ENCODE measurements at regions not wholly inside any gene's neighbourhood (a gene's known extent, or its start where the extent isn't known, plus 50 kb on each side); places are given as distances from the start of the nearest gene placed in this dataset.

DNA sequence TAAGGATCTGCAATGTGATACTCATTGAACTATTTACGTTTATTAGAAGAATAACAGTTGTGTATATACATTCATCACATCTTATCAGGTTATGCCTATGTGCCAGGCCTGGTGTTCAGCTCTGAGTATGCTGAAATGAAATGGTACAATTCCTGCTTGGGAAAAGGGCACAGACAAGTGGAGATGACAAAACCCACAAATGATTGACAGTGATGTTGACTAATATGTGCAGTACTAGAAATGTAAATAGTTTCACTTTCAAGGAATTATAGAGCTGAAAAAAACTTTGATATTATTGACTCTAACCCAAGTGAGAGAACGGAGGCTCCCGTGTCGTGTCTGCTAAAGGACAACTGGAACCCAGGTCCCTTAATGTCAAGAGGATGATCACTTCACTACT, 386.8 kb upstream of the DACH1 start:
- no peak for DNase-seq (ENCODE audit: low read depth in 1 of 2, low spot score in 1 of 2)

DNA sequence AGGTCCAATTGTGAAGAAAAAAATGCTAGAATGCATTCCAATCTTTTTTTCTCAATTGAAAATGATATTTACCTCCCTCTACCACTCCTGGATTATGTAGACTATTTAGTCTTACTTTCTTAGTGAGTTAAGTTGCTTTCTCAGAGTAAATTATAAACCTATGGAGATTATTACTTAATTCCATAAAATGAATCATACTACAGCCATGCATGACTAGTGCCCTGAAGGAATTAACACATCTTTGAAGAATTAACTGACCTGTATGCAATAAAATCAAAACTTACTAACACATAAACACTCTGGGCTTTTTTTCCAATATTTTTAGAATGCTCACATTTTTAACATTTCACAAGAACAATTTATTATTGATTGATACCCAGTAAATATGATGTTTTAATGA, 379.4 kb upstream of the DACH1 start:
- no peak for DNase-seq (ENCODE audit: low read depth in 1 of 2, low spot score in 1 of 2)

DNA sequence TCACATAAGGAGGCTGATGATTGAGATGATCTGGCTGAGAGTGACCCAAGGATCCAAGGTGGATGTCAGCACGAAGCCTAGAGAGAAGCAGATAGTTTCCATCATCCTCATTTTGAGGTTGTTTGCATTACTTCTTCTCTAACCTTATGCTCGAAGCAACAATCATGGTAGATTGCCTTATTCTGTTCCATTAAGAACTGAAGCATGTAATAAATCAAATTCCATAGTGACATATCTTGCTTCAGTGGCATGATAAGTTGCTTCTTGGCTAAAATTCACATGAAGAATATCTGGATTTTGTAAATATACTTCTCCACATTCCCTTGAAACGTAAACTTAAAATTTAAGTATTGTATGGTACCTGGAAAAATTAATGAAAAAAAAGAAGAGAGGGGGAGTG, 377.8 kb upstream of the DACH1 start:
- DNase-seq (ENCODE audit: low read depth in 1 of 2, low spot score in 1 of 2): no peak

DNA sequence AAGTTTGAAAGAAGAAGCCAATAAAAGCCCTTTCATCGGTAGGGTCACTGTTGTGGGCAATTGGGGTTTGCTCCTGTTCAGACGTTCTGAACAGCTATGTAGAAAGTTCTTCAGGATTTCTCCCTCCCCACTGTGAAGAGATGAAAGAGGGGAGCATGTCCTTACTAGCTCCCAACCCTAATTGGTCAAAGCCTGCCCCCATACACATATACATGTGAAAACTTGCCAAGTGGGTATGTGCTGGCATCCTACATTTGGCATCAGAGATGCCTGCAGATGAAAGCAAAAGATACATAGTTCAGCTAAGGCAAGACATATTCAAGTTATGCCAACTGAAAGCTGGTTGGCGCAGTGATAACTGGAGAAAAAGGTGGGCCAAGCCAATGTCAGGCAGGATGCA, 363.1 kb upstream of the DACH1 start:
- DNase-seq (ENCODE audit: low read depth in 1 of 2, low spot score in 1 of 2): no peak

DNA sequence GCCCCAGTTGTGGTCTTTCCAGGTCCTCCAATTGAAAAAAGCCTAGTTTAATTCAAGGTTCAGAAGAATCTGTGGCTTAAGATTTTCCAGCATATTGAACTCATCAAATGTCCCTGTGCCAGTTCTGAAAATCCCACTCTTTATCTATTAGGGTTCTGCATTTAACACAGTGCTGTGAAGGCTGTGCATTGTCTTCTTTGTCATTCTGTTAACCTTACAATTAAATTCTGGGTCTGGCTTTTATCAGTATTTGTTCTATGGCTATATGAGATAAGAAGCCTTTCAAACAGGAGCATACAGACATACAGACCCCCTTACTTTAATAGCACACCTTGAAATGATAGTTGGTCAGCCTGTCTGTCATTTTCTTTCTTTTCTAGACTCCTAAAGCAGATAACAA, 362.1 kb upstream of the DACH1 start:
- DNase-seq (ENCODE audit: low read depth in 1 of 2, low spot score in 1 of 2): no peak

DNA sequence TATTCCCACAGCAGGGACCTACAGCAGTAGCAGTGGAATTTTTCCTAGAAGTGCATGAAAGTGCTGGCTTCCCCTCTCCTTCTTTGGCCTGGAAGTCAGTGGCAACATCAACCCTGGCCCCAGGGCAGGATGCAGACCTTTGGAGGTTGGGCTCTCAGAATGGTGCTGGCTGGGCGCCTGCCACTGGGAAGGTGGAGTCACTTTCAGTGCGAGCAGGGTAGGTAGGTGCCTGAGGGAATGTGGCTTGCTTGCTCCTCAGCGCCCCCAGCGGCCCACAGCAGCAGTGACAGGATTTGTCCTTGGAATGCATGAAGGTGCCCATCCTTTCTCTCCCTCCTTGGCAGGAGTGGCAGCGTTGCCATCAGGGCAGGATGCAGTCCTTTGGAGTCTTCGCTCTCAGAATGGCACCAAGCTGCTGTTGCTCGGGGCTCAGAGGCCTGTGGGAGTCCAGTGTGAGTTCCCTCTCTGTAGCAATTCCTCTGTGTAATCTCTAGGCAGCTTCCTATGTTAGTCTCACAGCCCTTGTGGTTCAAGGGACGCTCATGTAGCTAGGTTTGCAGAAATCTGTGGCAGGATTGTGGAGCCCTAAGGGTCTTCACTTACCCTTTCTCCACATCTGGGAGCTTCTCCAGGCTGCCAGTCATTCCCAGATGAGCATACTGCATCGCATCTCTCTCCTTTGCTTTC, 354.4 kb upstream of the DACH1 start:
- no peak for DNase-seq (ENCODE audit: low read depth in 1 of 2, low spot score in 1 of 2)

DNA sequence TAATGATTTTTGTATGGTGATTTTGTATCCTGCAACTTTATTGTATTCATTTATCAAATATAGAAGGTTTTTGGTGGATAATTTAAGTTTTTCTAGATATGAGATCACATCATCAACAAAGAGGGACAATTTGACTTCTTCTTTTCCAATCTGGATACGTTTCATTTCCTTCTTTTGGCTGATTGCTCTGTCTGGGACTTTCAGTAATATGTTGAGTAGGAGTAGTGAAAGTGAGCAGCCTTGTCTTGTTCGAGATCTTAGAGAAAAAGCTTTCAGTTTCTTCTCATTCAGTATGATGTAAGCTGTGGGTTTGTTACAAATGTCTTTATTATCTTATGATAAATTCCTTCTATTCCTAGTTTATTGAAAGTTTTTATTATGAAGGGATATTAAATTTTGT, 352.0 kb upstream of the DACH1 start:
- no peak for DNase-seq (ENCODE audit: low read depth in 1 of 2, low spot score in 1 of 2)

DNA sequence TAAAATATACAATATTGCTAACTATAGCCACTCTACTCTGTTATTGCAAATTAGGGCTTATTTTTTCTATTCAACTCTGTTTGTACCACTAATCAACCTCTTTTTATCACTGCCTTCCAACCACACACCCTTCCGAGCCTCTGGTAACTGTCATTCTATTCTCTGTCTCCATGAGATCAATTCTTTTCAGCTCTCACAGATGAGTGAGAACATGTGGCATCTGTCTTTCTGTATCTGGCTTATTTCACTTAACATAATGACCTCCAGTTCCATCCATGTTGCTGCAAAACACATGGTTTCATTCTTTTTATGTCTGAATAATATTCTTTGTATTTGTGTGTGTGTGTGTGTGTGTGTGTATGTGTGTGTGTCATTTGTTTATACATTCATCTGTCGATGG, 350.1 kb upstream of the DACH1 start:
- DNase-seq (ENCODE audit: low read depth in 1 of 2, low spot score in 1 of 2): no peak

DNA sequence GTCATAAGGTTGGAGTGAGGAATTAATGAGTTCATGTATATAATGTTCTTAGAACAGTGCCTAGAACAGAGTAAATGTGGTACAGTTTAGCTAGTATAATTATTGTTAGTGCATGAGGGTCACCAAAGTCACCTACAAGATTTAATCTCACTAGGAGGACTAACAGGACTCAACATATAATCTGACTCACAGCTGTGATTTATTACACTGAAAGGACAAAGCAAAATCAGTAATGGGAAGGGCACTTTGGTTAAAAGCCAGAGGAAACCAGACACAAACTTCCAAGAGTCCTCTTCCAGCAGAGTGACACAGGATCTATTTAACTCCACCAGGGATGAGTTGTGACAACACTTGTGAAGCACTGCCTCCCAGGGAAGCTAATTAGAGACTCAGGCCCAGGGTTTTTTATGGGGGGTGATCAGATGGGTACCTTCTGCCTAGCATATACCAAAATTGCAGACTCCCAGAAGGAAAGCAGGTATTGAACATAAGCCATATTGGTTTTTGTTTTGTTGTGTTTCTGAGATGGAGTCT, 341.2 kb upstream of the DACH1 start:
- no peak for DNase-seq (ENCODE audit: low read depth in 1 of 2, low spot score in 1 of 2)

DNA sequence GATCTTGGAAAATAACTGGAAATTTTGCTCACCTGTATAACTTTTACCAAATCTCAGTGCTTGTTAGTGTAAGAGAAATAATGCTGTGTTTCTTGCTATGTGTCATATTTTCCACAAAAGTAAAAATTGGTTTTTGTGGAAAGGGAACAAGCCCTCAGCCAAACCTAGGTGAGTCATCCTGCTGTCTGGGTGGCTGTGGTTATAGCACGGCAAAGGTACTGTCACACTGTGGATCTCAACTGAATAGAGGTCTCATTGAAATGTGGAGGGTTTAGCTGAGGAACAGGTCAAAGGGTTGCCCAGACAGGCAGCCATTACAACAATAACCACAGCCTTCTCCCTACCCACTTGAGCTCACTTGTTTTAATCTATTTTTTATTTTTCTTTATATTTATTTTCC, 338.8 kb upstream of the DACH1 start:
- DNase-seq (ENCODE audit: low read depth in 1 of 2, low spot score in 1 of 2): no peak

DNA sequence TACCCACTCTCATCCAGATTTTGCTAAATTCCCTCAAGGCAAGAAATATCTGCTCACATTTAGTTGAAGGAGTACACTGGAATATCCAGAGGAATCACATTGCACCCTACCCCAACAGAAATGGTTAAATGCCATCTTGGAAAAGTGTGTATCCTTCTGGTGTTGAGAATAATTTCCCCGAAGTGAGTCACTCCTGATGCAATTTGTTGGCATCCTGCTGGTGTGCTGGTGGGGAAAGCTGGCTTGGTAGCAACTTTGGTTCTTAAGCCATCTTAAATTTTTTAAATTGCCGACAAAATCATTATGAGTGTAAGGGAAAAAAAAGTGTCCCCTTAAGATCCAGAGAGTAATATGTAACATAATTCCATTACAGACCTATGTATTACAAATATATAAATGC, 337.3 kb upstream of the DACH1 start:
- no peak for DNase-seq (ENCODE audit: low read depth in 1 of 2, low spot score in 1 of 2)

DNA sequence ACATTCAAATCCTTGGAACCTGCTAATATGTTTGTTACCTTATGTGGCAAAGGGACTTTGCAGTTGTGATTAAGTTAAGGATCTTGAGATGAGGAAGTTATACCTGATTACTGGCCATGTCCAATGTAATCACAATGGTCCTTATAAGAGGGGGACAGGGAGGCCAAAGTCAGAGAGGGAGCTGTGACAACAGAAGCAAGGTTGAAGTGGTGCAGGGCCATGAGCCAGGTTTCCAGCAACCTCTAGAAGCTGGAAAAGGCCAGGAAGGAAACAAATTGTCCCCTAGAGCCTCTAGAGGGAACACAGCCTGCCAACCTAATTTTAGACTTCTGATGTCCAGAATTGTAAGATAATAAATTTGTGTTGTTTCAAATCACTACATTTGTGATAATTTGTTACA, 334.7 kb upstream of the DACH1 start:
- no peak for DNase-seq (ENCODE audit: low read depth in 1 of 2, low spot score in 1 of 2)

DNA sequence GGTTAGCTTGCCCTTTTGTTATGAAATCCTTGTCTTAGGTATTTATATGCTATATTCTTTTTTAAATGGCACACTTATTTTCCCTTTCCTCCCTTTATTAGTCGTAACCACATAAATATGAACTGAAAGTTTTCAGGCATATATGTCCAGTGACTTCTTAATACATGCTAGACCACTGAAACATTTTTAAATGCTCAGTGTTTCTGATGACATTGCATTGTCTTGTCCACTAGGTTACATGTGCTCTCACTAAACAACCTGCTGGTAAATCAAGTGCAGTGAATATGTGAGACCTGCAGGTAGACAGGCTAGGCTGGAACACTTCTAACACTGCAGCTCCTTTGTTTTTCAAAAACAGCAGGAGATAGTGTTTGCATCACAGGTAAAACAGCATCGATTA, 332.6 kb upstream of the DACH1 start:
- no peak for DNase-seq (ENCODE audit: low read depth in 1 of 2, low spot score in 1 of 2)

DNA sequence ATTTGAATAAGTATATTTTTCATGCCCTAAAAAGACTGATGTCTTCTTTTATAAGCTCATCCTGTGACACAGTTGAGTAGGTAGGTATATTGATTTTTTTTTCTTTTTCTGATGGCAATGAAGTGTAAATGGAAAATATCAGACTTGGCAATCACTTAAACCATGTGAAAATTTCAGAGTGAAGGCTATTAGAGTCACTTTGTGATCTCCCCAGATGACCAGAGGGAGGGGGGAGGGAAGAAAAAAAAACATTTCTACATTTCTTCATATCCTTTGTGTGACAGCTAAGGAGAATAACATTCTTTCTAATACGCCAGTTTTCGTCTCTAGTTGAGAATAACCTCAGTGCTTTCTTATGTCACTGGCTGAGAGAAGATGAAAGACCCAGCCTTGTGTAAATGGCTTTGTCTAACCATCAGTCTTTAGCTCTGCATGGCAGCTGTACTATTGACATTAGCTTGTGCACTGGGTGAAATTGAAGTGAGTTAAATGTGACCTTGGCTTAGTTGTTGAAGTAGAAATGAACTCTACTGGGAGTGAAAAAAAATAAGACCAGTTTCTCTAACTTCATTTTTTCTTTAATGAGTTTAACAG, 332.1 kb upstream of the DACH1 start:
- DNase-seq (ENCODE audit: low read depth in 1 of 2, low spot score in 1 of 2): no peak

DNA sequence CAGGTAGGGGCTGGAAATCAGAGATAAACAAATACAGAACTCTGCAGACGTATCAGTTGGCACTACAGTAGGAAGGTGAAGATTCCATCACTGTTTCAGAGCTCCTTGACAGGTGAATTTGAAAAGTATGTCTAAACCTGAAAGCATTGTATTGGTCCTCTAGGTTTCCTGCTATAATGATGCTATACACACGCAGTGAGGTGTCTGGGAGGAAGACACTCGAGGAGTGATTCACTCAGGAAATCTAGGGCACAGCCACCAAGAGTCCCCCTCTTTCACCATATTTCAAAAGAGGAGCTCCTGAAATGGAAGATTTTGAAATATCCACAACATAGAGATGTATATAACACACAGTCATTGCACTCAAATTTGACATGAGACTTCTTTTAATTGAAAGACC, 331.0 kb upstream of the DACH1 start:
- DNase-seq (ENCODE audit: low read depth in 1 of 2, low spot score in 1 of 2): no peak

DNA sequence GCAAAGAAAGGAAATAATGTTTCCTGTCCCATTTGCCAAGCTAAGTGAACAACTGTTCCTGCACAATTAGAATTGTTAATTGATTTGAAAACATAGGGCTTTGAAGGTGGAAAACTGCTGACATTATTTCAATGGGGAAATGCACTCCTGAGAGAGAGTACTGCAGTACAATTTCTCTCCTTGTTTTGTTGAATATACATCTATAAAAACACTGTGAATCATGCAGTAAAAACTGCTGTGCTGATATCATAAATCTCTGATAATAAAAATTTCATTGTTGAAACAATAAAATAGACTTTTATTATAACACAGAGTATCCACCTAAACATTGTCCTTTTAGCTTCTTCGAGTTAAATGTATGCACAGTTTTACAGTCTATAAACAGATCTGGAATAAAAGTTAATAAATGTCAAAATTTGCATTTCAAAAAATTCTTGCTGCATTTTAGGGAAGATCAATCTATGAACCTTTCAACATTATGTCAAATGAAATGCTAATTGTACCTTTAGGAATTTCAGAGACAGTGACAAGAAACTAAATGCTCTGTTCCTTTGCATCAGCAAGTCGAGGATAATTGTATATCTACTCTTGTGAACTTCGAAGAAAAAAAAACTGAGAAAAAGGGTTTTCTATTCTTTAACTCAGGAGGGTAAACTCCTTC, 328.2 kb upstream of the DACH1 start:
- no peak for DNase-seq (ENCODE audit: low read depth in 1 of 2, low spot score in 1 of 2)

DNA sequence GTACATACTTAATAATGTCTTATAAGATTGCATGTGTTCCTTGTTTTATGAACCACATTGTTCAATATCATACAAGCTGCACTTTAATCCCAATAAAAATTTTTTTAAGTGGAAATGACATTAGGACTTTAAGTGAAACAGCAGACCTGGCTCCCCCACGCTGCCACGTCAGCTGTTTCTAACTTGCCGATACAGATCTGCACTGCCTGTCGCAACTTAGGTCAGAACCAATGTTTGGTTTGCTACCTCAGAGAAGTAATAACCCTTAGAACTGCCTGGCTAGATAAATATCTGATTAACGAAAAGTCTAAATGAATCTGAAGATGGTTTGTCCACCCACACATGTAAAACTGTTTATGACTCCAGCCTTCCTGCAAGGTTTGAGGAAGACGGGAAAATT, 327.5 kb upstream of the DACH1 start:
- no peak for DNase-seq (ENCODE audit: low read depth in 1 of 2, low spot score in 1 of 2)

DNA sequence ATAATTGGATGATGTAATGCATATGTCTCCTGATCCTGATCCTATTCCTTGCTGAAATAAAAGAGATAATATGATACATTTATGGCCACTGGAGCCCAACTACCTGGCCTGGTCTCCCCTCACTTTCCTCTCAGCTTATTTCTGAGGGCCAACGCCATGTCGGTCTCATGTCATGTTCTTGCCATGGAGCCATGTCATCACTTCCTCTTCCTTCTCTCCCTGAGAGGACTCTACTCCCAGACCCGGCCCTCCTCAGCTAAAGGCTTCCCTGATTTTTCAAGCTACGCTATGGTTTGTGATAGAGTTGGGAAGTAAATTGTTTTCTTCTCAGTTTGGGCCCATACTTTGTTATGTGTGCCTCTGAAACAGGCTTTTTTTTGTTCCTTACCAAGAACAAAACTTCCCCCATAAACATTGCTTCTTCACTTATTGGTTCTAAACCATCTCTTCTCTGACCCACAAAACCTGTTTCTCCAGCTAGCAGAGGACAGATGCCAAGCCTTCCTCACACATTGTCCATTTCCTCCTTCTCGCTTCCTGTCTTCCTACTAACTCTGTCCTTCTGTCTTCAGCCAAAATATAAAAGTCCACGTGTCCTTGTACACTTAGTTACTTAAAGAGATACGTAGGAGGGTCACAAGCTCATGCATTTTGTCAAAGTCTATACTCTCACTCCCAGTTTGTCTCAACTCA, 319.9 kb upstream of the DACH1 start:
- DNase-seq (ENCODE audit: low read depth in 1 of 2, low spot score in 1 of 2): no peak

DNA sequence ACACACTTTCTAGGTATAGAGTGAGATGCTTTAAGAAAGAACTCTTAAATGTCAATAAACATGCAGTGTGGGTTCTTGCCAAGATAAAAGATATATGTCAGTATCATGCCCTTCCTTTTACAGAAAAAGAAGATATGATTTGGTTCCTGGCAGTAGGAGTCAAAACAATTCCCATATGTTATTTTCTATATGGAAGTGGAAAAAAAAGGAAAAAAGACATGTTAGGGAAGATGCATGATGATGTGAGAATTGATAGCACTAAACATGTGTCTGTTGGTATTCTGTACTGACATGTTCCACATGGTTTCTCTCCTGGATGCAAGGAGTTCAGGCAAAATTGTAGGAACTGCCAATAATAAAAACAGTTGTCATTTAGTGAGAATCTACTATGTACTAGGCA, 318.8 kb upstream of the DACH1 start:
- no peak for DNase-seq (ENCODE audit: low read depth in 1 of 2, low spot score in 1 of 2)

DNA sequence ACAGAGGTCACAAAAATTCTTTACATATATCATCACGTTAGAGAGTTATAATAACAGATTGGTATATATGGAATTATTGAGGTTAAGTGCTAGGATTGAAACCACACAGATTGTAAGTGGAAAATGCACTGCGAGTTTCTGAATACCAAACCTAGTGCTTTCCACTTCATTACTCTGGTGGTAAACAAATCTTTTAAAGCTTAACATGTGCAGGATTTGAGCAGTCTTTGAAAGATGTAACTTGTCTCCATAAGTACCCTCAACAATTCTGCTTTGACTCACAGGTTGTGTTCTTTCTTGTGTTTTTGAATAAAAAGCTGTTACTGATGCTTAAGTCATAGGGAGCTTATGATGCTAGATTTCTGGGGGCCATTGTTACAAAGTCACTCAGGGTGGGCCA, 314.7 kb upstream of the DACH1 start:
- no peak for DNase-seq (ENCODE audit: low read depth in 1 of 2, low spot score in 1 of 2)

DNA sequence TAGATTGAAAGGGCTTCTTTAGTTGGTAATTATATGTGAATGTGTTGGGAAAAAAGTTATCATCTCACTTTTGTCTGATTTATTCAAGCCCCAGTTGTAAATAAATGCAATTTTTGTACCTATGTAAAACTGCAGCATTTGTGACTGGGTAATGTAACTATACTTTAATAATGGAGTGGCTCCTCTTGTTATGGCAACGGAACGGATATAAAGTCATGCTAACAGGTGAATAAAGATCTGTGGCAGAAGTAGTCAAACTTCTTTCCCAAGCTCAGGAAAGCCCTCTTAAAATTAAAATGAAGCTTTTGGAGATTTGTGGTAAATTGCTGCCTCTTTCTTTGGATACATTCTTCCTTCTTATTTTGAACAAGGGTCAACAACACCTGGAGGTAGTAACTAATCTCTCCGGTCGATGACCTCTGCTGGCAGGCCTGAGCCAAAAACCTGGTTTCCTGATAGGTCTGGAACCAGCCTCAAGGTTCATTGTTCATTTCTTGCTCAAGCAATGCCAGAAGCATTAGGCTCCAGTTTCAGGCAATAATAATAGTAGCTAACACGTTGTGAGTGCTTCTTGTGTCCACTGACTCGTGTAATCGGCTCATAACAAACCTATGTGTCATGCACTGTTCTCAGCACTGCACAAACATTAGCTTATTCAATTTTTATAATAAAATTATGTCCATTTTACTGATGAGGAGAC, 313.4 kb upstream of the DACH1 start:
- DNase-seq (ENCODE audit: low read depth in 1 of 2, low spot score in 1 of 2): no peak

Data from activated CD4-positive, alpha-beta T cell treated with anti-CD3 and anti-CD28 coated beads, Interleukin-2, amount 50 U/mL, for 24 hours (primary cell).